Duodenal mucosa (tissue), 2 donors: ENCODE measurements at regions not wholly inside any gene's neighbourhood (a gene's known extent, or its start where the extent isn't known, plus 50 kb on each side); places are given as distances from the start of the nearest gene placed in this dataset.

ENCODE experiments used
- H3K27ac ChIP-seq: one replicate; pipeline ENCODE4 v1.7.0; 2013; ENCODE audit warnings: low read depth, low read length
- H3K27me3 ChIP-seq, 2 donors: one replicate each; pipeline ENCODE4 v1.7.0; 2013; ENCODE audit warnings: low read length in 2 of 2, control low read depth in 1 of 2; ENCODE audit not compliant: insufficient read depth in 2 of 2, control insufficient read depth in 1 of 2
- H3K36me3 ChIP-seq, 2 donors: one replicate each; pipeline ENCODE4 v1.7.0; 2013; ENCODE audit warnings: low read length in 2 of 2, control low read depth in 1 of 2; ENCODE audit not compliant: insufficient read depth in 2 of 2, control insufficient read depth in 1 of 2
- H3K4me1 ChIP-seq, 2 donors: one replicate each; pipeline ENCODE4 v1.7.0; 2013; ENCODE audit warnings: low read length in 2 of 2, control low read depth in 1 of 2; ENCODE audit not compliant: insufficient read depth in 2 of 2, control insufficient read depth in 1 of 2
- H3K4me3 ChIP-seq, 2 donors: one replicate each; pipeline ENCODE4 v1.7.0; 2013; ENCODE audit warnings: low read length in 2 of 2, low read depth in 1 of 2
- H3K9ac ChIP-seq, 2 donors: one replicate each; pipeline ENCODE4 v1.7.0; 2013; ENCODE audit warnings: low read length in 2 of 2, low read depth in 1 of 2
- H3K9me3 ChIP-seq, 2 donors: one replicate each; pipeline ENCODE4 v1.7.0; 2013; ENCODE audit warnings: low read length in 2 of 2, control low read depth in 1 of 2; ENCODE audit not compliant: control insufficient read depth in 1 of 2

DNA sequence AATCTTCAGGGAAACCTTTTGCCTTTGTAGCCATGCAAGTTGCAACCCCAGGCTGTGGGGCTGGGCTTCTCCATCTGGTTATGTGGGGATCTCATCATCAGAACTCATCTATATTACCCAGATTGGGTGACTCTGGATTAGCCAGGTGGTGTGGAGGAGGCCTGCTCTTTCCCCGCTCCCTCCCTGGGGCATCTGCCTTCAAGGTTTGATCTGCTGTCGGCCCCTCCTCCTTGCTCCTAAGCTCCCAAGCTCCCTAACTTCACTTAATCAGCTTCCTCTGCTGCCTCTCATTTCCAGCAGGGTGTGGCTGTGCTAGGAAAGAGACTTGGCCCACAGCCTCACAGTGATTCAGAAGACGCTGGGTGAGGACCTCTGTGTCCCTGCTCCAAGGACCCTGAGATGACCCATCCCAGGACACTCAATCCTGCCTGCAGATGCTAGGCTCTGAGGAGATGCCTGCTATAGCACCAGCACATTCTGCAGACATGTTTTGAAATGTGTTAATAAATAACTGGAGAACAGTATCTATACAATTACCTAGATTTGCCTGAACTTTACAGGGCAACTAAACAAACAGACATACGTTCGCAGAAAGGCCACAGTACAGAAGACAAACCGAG, 392.1 kb upstream of the PODXL start:
- H3K27me3 ChIP-seq: peaks cover 0 to 4% of the 10 kb centered on the region in 2 donors
- H3K9ac ChIP-seq: no peak overlapping the region
- no peaks in the 10 kb centered on the region for H3K36me3 ChIP-seq
- H3K4me1 ChIP-seq: peaks cover 25 to 26% of the 10 kb centered on the region in 2 donors
- peaks cover 0 to 2% of the 10 kb centered on the region in 2 donors for H3K9me3 ChIP-seq
- no peak overlapping the region for H3K27ac ChIP-seq
- no peak overlapping the region for H3K4me3 ChIP-seq

DNA sequence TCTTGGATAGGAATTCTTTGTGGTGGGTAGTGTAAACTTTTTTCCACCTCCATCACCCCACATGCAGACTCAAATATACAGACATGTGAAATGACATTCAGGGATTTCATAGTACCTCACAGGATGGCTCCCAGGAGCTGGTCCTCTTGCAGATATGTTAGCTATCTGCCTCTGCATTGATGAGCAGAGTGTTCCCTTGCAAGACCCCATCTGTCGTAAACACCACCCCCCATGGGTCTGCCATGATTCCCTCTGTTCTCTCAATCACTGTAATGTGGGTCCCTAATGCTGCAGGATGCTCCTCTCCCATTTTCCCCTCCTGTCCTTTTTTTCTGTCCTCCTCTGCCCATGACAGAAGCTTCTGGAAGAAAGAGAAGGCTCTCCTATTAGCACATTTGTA, 391.2 kb upstream of the PODXL start:
- Histone ChIP-seq H3K9ac (no peak overlapping the region), H3K27me3 (peaks cover 0 to 4% of the 10 kb centered on the region in 2 donors), H3K4me1 (peaks cover 25 to 26% of the 10 kb centered on the region in 2 donors), H3K9me3 (peaks cover 0 to 2% of the 10 kb centered on the region in 2 donors), H3K4me3 (no peak overlapping the region), H3K27ac (no peak overlapping the region), H3K36me3 (no peaks in the 10 kb centered on the region)

GRCh38 chr7:131945957-131946544, 389.6 kb upstream of the PODXL start:
- Histone ChIP-seq H3K4me3 (peak overlapping the region in 1 of 2 donors; percentile 43), H3K9ac (no peak overlapping the region), H3K27ac (no peak overlapping the region), H3K9me3 (no peaks in the 10 kb centered on the region), H3K4me1 (peaks cover 25 to 26% of the 10 kb centered on the region in 2 donors), H3K36me3 (no peaks in the 10 kb centered on the region), H3K27me3 (peaks cover 0 to 4% of the 10 kb centered on the region in 2 donors)

DNA sequence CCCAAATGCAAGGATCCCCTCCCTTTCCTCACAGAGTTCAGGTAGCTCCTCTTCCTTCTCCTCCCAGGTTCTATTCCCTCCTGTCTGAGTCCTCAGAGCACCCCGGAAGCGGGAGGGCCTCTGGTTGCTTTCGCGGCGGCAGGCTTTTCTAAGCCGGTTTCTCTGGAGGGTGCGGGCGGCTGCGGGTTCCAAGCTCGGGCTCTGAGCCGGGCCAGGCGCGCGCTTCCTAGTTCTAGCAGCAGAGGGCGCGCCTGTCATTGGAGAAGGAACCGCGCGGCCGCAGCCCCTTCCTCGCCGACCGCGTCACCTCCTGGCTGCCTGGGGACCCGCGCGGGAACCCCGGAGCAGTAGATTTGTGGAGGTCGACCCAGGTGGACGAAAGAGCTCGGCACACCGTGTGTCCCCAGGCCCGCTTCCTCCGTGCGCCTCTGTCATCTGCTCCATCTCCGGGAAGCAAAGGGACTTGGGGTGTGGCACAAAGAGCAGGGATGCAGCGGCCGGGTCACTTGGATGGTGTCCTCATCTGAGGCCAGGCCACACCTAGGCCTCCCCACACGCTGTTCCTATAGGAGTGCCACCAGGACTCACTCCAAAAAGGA, 389.0 kb upstream of the PODXL start:
- Histone ChIP-seq H3K36me3 (no peaks in the 10 kb centered on the region), H3K27ac (no peak overlapping the region), H3K9me3 (no peaks in the 10 kb centered on the region), H3K4me1 (peaks cover 25 to 26% of the 10 kb centered on the region in 2 donors), H3K9ac (no peak overlapping the region), H3K27me3 (peaks cover 0 to 4% of the 10 kb centered on the region in 2 donors), H3K4me3 (peak overlapping the region in 1 of 2 donors; percentile 43)

DNA sequence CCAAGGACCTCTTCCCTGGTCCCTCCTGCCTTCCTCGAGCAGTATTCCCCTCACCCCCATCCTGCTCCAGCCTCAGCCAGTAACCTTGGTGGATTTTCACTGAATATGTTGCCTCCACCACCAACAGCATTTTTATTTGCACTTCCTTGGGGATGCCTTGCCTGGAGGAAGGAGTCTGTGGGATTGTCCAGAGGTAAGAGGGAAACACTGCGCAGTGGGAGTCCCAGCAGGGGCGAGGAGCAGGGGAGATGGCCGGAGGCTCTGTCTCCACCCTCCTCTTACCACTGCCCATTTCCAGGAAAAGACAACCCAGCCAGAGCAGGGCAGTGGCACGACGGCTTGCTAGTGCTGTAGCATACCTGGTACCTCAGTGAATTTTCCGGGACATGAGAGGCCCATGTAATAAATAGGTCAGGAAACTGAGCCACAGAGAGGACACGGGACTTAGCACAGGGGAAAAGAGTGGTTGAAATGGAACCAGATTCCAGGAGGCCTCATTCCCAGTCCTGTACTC, 388.2 kb upstream of the PODXL start:
- Histone ChIP-seq H3K4me3 (no peak overlapping the region), H3K27me3 (peaks cover 0 to 4% of the 10 kb centered on the region in 2 donors), H3K9me3 (no peaks in the 10 kb centered on the region), H3K9ac (no peak overlapping the region), H3K27ac (no peak overlapping the region), H3K36me3 (no peaks in the 10 kb centered on the region), H3K4me1 (peaks cover 25 to 26% of the 10 kb centered on the region in 2 donors)

DNA sequence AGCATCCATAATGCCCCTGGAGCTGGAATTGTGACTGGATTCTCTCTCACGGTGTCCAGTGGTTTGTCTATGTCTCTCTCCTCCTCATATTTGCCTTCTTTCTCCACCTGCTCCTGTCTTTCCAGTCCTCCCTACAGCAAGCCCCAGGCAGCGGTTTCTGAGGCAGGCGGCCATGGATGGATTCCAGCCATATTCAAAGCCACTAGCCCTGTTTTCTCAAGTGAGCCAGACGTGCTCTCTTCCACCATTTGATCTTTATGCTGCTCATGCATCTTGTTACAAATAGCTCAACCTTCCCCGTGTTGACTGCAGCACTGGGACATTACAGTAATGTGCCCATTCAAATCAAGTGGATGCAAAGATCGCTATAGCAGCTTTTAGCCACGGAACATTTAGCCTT, 387.2 kb upstream of the PODXL start:
- Histone ChIP-seq H3K27ac (no peak overlapping the region), H3K9me3 (no peaks in the 10 kb centered on the region), H3K36me3 (no peaks in the 10 kb centered on the region), H3K9ac (no peak overlapping the region), H3K4me3 (no peak overlapping the region), H3K27me3 (peaks cover 0 to 4% of the 10 kb centered on the region in 2 donors), H3K4me1 (peaks cover 17 to 18% of the 10 kb centered on the region in 2 donors)

DNA sequence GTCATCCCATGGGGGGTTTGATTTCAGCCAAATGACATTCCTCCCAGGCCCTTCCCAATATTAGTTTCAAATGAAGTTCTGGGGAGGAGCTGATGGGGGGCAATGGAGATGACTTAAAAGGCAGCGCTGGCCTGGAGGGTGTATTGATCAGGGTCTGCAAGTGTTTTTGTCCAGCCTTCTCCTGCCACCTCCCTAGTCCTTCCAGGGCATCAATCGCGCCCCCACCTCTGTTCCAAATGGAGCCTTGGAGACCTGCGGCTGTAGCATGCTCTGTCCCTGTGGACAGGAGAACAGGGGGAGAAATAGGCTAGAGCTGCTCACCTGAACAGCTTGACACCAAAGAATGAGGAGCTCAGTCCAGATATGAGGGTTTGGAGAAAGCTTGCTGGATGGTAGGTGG, 386.8 kb upstream of the PODXL start:
- no peak overlapping the region for H3K9ac ChIP-seq
- H3K9me3 ChIP-seq: no peaks in the 10 kb centered on the region
- peaks cover 0 to 4% of the 10 kb centered on the region in 2 donors for H3K27me3 ChIP-seq
- H3K4me3 ChIP-seq: no peak overlapping the region
- no peak overlapping the region for H3K27ac ChIP-seq
- H3K36me3 ChIP-seq: no peaks in the 10 kb centered on the region
- H3K4me1 ChIP-seq: peaks cover 12 to 13% of the 10 kb centered on the region in 2 donors

DNA sequence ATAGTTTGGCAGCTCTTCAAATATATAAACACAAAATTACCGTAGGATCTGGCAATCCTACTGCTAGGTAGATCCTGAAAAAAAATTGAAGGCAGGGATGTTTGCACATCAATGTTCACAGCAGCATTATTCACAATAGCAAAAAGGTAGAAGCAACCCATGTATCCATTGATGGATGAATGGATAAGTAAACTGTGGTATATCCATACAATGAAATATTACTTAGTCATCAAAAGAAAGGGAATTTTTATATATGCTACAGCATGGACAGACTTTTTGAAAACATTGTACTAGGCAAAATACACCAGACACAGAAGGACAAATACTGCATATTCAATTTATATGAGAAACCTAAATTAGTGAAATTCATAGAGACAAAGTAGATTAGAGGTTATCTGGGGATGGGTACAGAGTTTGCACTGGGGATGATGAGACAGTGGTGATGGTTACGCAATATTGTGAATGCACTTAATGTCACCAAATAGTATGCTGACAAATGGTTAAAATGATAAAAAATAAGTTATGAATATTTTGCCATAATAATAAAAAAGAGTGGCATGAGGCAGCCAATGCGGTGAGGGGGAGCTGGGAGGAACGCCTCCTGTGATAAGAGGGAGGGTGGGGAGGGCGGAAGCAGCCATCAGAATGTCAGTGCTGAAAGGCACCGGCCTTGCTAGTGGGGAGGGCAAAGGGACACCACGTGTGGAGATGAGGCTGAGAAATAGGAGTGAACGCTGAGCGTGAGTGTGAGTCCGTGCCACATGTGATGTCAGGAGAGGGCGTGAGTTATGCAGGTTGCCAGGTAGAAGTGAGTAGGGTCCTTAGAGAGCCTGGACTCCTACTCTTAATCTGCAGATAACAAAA, 386.1 kb upstream of the PODXL start:
- H3K27me3 ChIP-seq: peaks cover 0 to 4% of the 10 kb centered on the region in 2 donors

DNA sequence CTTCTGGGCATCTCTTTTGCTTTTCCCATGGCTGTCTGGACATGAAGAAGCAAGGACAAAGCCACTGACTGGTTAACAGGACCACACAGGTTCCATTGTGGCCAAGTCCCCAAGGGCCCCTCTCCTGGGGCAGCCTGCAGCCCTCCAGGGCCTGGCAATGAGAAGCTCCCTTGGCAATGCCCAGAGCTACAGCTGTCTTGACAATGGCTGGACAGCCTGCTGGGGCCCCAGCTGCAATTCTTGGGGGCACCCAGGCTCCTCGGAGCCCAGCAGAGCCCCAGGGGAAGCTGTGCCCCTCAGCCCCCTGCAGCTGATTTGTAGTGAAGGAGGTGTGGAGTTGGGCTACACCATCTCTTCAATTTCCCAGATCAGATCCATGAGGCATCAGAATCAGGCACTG, 384.9 kb upstream of the PODXL start:
- Histone ChIP-seq H3K4me3 (no peak overlapping the region), H3K36me3 (no peaks in the 10 kb centered on the region), H3K4me1 (peaks cover 6 to 7% of the 10 kb centered on the region in 2 donors), H3K9me3 (no peaks in the 10 kb centered on the region), H3K27ac (no peak overlapping the region), H3K9ac (no peak overlapping the region), H3K27me3 (peaks cover 0 to 4% of the 10 kb centered on the region in 2 donors)

More for the DNA sequence above, 386.1 kb upstream of the PODXL start:
- Histone ChIP-seq H3K27ac (no peak overlapping the region), H3K9ac (no peak overlapping the region), H3K36me3 (no peaks in the 10 kb centered on the region), H3K4me3 (no peak overlapping the region), H3K9me3 (no peaks in the 10 kb centered on the region), H3K4me1 (peaks cover 6 to 7% of the 10 kb centered on the region in 2 donors)
